Esophagus muscularis mucosa (tissue), 4 donors: ENCODE measurements at regions not wholly inside any gene's neighbourhood (a gene's known extent, or its start where the extent isn't known, plus 50 kb on each side); places are given as distances from the start of the nearest gene placed in this dataset.

ENCODE experiments used
- DNase-seq: peaks from one replicate; pipeline ENCODE4 v3.0.0-alpha.2; 2017; ENCODE audit errors: extremely low spot score
- H3K27ac ChIP-seq, 4 donors: fragments of 200-600 bp; sonication (generic); replicated peaks in 1 of 4; 1 replicate in 3 of 4; 2 replicates in 1 of 4; pipeline ENCODE4 v1.5.1; 2016 to 2019; ENCODE audit warnings: mild to moderate bottlenecking in 1 of 4
- H3K27me3 ChIP-seq, 4 donors: fragments of 200-600 bp; sonication (generic); one replicate each; pipeline versions ENCODE4 v1.5.1 to v1.6.0; 2016 to 2019
- H3K36me3 ChIP-seq, 4 donors: fragments of 200-600 bp; sonication (generic); one replicate each; pipeline ENCODE4 v1.5.1; 2016 to 2019
- H3K4me1 ChIP-seq, 4 donors: fragments of 200-600 bp; sonication (generic); one replicate each; pipeline ENCODE4 v1.5.1; 2016 to 2019
- H3K4me3 ChIP-seq, 4 donors: fragments of 200-600 bp; sonication (generic); 1 replicate in 2 of 4; 2 replicates in 2 of 4; pipeline ENCODE4 v1.5.1; 2016 to 2019; ENCODE audit warnings: mild to moderate bottlenecking in 4 of 4, moderate library complexity in 1 of 4
- H3K9me3 ChIP-seq, 4 donors: fragments of 200-600 bp; sonication (generic); 1 replicate in 3 of 4; 2 replicates in 1 of 4; pipeline ENCODE4 v1.5.1; 2016 to 2019
- EP300 ChIP-seq: sonication (generic); formaldehyde crosslinking; IDR thresholded peaks from one replicate; pipeline ENCODE4 v1.6.1; 2017; ENCODE audit warnings: antibody characterized with exemption
- POLR2A ChIP-seq: fragments of 450-650 bp; IDR thresholded peaks from one replicate; pipeline ENCODE4 v1.6.1; 2017; ENCODE audit warnings: antibody characterized with exemption, moderate library complexity, mild to moderate bottlenecking, low read depth
- POLR2AphosphoS5 ChIP-seq, 2 donors: sonication (generic); formaldehyde crosslinking; IDR thresholded peaks; one replicate each; pipeline ENCODE4 v1.6.1; 2017; ENCODE audit warnings: antibody characterized with exemption in 2 of 2
- WGBS: methylation state at CpG from one replicate; pipeline ENCODE4 v1.1.5; 2018; 5-methylcytosine and 5-hydroxymethylcytosine counted together
- intact Hi-C: fragments of 100-400 bp; cut with DNase I; formaldehyde crosslinking; loops from one replicate; pipeline ENCODE4 v1.15.1; 2023
- TF ChIP-seq, protein P1 (sequence below), 3 experiments: fragments of 200-600 bp in 2 of 3; fragments of 450-650 bp in 1 of 3; sonication (generic) in 2 of 3; IDR thresholded peaks; one replicate each; pipeline ENCODE4 v1.5.1; 2017 to 2019; ENCODE audit warnings: antibody characterized with exemption in 3 of 3, mild to moderate bottlenecking in 2 of 3, moderate library complexity in 1 of 3

DNA sequence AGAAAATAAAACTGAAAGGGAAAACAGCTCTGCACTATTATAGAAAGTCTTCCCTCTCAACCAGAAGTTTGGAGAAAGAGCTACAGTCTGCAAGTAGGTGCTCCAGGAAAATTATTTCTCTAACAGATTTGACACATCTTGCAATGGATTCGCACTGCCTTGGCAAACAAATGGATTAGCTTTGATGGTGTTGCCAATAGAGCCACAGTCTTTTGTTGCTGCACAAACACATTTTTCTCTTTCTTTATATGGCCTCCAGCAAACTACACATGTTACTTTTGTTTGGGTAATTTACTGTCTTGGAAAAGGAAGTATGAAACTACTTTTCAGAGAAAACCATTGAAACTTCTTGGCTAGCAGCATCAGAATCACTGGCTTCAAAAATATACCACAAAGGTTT lies 523.1 kb downstream of the EFNA5 start:
- Histone ChIP-seq H3K36me3 (no peaks in the 10 kb centered on the region), H3K4me1 (no peaks in the 10 kb centered on the region), H3K4me3 (no peak overlapping the region), H3K9me3 (no peaks in the 10 kb centered on the region), H3K27me3 (no peaks in the 10 kb centered on the region), H3K27ac (no peak overlapping the region)
- 62% methylated on average over 1 of the region's 1 CpG for WGBS
- intact Hi-C loops: no loop called here
- TF ChIP-seq POLR2AphosphoS5 (IDR thresholded peaks at IDR 0.05) (no peak), POLR2A (no peak), EP300 (no peak)
- TF ChIP-seq, protein P1, sequence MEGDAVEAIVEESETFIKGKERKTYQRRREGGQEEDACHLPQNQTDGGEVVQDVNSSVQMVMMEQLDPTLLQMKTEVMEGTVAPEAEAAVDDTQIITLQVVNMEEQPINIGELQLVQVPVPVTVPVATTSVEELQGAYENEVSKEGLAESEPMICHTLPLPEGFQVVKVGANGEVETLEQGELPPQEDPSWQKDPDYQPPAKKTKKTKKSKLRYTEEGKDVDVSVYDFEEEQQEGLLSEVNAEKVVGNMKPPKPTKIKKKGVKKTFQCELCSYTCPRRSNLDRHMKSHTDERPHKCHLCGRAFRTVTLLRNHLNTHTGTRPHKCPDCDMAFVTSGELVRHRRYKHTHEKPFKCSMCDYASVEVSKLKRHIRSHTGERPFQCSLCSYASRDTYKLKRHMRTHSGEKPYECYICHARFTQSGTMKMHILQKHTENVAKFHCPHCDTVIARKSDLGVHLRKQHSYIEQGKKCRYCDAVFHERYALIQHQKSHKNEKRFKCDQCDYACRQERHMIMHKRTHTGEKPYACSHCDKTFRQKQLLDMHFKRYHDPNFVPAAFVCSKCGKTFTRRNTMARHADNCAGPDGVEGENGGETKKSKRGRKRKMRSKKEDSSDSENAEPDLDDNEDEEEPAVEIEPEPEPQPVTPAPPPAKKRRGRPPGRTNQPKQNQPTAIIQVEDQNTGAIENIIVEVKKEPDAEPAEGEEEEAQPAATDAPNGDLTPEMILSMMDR (IDR thresholded peaks at IDR 0.05): no peak
- no peak for DNase-seq

DNA sequence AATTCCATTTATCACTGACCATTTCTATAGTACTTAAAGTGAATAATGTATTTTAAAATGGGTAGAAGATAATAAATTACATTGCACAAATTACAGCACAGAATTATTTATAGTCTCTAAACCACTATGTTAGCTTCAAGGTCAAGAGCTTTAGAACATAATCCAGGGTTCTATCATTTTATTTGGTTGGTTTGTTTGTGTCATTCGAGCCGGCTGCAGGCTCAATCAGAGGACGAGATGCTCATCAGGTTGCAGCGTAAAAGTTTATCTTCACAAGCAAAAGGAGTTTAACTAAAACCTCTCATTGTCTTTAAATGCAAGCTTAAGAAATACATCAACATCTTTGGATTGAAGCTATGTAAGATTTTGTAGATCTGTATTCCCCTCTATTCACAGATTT lies 523.8 kb downstream of the EFNA5 start:
- 89% methylated on average over 4 of the region's 4 CpGs for WGBS
- Histone ChIP-seq H3K4me3 (no peak overlapping the region), H3K4me1 (no peaks in the 10 kb centered on the region), H3K36me3 (no peaks in the 10 kb centered on the region), H3K9me3 (no peaks in the 10 kb centered on the region), H3K27ac (no peak overlapping the region), H3K27me3 (no peaks in the 10 kb centered on the region)
- intact Hi-C loops: no loop called here
- no peak for DNase-seq
- no peak for TF ChIP-seq POLR2AphosphoS5 (IDR thresholded peaks at IDR 0.05)
- TF ChIP-seq EP300: no peak
- no peak for TF ChIP-seq POLR2A
- TF ChIP-seq, protein P1 (IDR thresholded peaks at IDR 0.05): no peak

DNA sequence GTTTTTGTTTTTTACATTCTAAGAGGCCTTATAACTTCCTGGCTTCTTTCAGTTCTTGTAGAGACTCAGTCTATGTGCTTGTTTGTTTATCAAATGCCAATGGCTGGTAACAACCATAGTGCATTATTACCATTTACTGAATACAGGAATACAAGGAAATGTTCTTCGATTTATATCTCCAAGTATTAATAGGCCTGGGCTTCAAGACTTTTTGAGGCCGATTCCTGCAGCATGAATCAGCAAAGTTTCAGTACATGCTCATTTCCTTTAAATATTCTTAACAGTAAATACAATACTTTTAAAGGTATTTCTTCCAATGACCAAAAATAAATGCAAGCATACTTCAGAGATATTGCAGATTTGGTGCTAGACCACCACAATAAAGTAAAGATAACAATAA lies 535.3 kb downstream of the EFNA5 start:
- Histone ChIP-seq H3K36me3 (no peaks in the 10 kb centered on the region), H3K27ac (no peak overlapping the region), H3K27me3 (no peaks in the 10 kb centered on the region), H3K9me3 (peaks cover 0 to 10% (median 2%) of the 10 kb centered on the region in 4 donors), H3K4me1 (no peaks in the 10 kb centered on the region), H3K4me3 (no peak overlapping the region)
- 84% methylated on average over 2 of the region's 2 CpGs for WGBS
- DNase-seq: no peak
- TF ChIP-seq POLR2AphosphoS5 (IDR thresholded peaks at IDR 0.05) (no peak), EP300 (no peak), POLR2A (no peak)
- TF ChIP-seq, protein P1 (IDR thresholded peaks at IDR 0.05): no peak
- intact Hi-C loops: no loop called here

GRCh38 chr5:107134931-107135330 lies 535.8 kb downstream of the EFNA5 start:
- WGBS: 87% methylated on average over 2 of the region's 2 CpGs
- Histone ChIP-seq H3K36me3 (no peaks in the 10 kb centered on the region), H3K4me3 (no peak overlapping the region), H3K4me1 (no peaks in the 10 kb centered on the region), H3K27me3 (no peaks in the 10 kb centered on the region), H3K9me3 (peaks cover 0 to 7% (median under 1%) of the 10 kb centered on the region in 4 donors), H3K27ac (no peak overlapping the region)
- TF ChIP-seq POLR2A (no peak), EP300 (no peak)
- DNase-seq: no peak
- intact Hi-C loops: no loop called here

DNA sequence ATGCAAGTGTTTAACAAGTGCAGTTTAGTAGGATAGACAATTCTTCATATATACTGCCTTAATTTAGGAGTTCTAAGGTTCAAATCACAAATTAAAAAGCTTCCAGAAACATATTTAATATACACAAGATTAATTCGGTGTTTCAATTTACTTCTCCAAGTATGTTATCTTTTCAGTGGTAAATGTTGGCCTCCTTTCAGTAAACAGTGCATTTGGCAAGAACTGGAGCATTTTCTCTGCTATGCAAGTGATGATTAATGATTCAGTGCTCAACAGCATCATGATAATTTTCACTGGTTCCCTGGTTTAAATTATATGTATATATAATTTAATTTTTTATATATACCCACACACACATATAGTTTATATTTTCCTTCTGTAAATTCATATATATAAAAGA lies 541.7 kb downstream of the EFNA5 start:
- 24% methylated on average over 1 of the region's 1 CpG for WGBS
- peaks cover 0 to 7% (median 0%) of the 10 kb centered on the region in 4 donors for H3K9me3 ChIP-seq
- no peaks in the 10 kb centered on the region for H3K27me3 ChIP-seq
- intact Hi-C loops: no loop called here
- DNase-seq: no peak
- H3K4me3 ChIP-seq: no peak overlapping the region
- H3K27ac ChIP-seq: no peak overlapping the region
- H3K4me1 ChIP-seq: peaks cover 0 to 16% (median 8%) of the 10 kb centered on the region in 4 donors
- TF ChIP-seq POLR2A (no peak), POLR2AphosphoS5 (IDR thresholded peaks at IDR 0.05) (no peak)
- TF ChIP-seq, protein P1 (IDR thresholded peaks at IDR 0.05): no peak
- H3K36me3 ChIP-seq: no peaks in the 10 kb centered on the region
